Activated naive CD4-positive, alpha-beta T cell treated with anti-CD3 and anti-CD28 coated beads, Interleukin-2, amount 10 ng/mL, durations not matched to agents 7 days and 5 days (primary cell): ENCODE measurements at regions not wholly inside any gene's neighbourhood (a gene's known extent, or its start where the extent isn't known, plus 50 kb on each side); places are given as distances from the start of the nearest gene placed in this dataset.
"Not testable (repeated sequence)": the region's sequence is repeated elsewhere in the genome, so short reads cannot be mapped to it uniquely, and the experiment has no call there.

Source experiments
- CTCF ChIA-PET: fragments of 350-600 bp; sonication (Branson Sonifier 250); formaldehyde crosslinking; loops from one replicate; lab custom pipeline; 2021; ENCODE audit warnings: antibody characterized with exemption; lab: Charles Lee
- DNase-seq: peaks from one replicate; pipeline ENCODE4 v3.0.0-alpha.2; 2020
- H3K27ac Mint-ChIP-seq: one replicate; pipeline ENCODE4 v1.8.0; 2021; ENCODE audit warnings: mild to moderate bottlenecking, moderate library complexity, mixed read lengths
- H3K27me3 Mint-ChIP-seq: one replicate; pipeline ENCODE4 v1.8.0; 2021; ENCODE audit warnings: mild to moderate bottlenecking, mixed read lengths
- H3K36me3 Mint-ChIP-seq: one replicate; pipeline ENCODE4 v1.8.0; 2021; ENCODE audit warnings: mixed read lengths
- H3K4me1 Mint-ChIP-seq: one replicate; pipeline ENCODE4 v1.8.0; 2021; ENCODE audit warnings: mixed read lengths
- H3K4me3 Mint-ChIP-seq: one replicate; pipeline ENCODE4 v1.8.0; 2021; ENCODE audit warnings: mild to moderate bottlenecking, moderate library complexity, mixed read lengths
- H3K9me3 Mint-ChIP-seq: one replicate; pipeline ENCODE4 v1.8.0; 2021; ENCODE audit warnings: mixed read lengths

DNA sequence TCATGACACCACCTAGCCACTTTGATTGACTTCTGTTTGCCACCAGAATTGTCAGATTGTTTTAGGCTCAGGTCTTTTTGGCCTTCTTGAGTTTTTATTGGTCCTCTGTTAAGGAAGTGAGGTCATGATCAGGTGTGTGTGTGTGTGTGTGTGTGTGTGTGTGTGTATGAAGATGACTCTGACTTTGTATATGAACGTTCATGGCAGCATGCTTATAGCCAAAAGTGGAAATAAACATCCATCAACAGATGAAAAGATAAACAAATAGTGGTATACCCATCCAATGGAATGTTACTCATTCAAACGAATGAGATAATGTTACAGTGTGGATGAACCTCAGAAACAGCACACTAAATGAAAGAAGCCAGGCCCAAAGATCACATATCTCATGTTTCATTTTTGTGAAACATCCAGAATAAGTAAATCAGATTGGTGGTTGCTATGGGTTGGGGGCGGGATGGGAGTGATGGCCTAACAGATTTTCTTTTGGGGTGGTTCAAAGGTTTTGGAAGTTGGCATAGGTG is 258.6 kb downstream of the KTN1 start:
- CTCF ChIA-PET, result no interaction called here
- no peaks in the 10 kb centered on the region for H3K9me3 Mint-ChIP-seq
- H3K4me1 Mint-ChIP-seq, result no peaks in the 10 kb centered on the region
- H3K27me3 Mint-ChIP-seq, result peaks cover 14% of the 10 kb centered on the region
- no peak overlapping the region for H3K4me3 Mint-ChIP-seq
- no peak overlapping the region for H3K27ac Mint-ChIP-seq
- DNase-seq, result no peak
- H3K36me3 Mint-ChIP-seq, result no peaks in the 10 kb centered on the region

DNA sequence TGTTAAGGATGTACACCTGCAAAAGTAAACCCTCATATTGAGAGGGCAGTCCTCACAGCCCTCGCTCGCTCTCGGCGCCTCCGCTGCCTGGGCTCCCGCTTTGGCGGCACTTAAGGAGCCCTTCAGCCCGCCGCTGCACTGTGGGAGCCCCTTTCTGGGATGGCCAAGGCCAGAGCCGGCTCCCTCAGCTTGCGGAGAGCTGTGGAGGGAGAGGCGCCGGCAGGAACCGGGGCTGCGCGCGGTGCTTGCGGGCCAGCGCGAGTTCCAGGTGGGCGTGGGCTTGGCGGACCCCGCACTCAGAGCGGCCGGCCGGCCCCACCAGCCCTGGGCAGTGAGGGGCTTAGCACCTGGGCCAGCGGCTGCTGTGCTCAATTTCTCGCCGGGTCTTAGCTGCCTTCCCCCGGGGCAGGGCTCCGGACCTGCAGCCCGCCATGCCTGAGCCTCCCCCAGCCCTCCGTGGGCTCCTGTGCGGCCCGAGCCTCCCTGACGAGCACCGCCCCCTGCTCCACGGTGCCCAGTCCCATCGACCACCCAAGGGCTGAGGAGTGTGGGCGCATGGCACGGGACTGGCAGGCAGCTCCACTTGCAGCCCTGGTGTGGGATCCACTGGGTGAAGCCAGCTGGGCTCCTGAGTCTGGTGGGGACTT is 259.4 kb downstream of the KTN1 start:
- H3K27ac Mint-ChIP-seq, H3K36me3 Mint-ChIP-seq, H3K4me1 Mint-ChIP-seq, H3K4me3 Mint-ChIP-seq, DNase-seq, H3K9me3 Mint-ChIP-seq, CTCF ChIA-PET: not testable (repeated sequence)
- H3K27me3 Mint-ChIP-seq, result peaks cover 14% of the 10 kb centered on the region

DNA sequence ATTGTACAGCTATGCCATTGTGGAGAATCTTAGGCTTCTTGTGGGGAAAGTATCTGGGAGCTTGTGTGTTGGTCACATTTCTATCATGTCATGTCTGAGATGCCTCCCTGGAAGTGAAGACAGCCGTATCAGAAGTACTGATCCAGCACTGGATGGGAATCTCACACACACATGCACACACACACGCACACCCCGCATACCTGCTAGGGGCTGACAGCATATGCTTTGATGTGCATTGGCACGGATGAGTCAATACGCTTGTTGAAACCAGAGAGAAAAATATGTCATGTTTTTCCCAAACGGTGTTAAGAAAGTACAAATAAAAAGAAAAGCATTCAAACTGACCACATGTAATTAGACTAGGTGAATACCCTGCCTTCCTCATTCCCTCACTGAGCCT is 260.8 kb downstream of the KTN1 start:
- Mint-ChIP-seq H3K4me3 (no peak overlapping the region), H3K4me1 (no peaks in the 10 kb centered on the region), H3K27ac (no peak overlapping the region), H3K36me3 (no peaks in the 10 kb centered on the region), H3K27me3 (peaks cover 14% of the 10 kb centered on the region), H3K9me3 (no peaks in the 10 kb centered on the region)
- CTCF ChIA-PET, result no interaction called here
- no peak for DNase-seq

DNA sequence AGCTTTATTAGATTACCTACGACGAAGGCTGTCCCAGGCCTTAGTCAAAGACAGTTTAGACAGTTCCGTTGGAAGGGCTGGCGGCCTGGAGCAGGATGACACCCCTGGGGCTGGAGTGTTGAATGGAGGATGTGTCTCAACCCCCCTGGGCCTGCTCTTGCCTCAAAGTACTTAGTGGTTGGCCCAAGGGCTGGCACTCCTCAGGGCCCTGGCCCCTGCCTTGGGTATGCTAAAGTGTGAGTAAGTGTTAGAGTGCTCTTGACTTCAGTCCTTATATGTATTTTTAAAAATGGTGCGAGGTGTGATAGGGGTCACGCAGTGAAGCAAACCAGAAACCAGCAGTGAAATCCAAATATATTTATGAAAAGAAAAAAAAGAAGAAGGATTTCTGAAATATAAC is 261.6 kb downstream of the KTN1 start:
- CTCF ChIA-PET, result no interaction called here
- no peaks in the 10 kb centered on the region for H3K36me3 Mint-ChIP-seq
- no peak overlapping the region for H3K27ac Mint-ChIP-seq
- H3K9me3 Mint-ChIP-seq, result no peaks in the 10 kb centered on the region
- peaks cover 8% of the 10 kb centered on the region for H3K27me3 Mint-ChIP-seq
- no peaks in the 10 kb centered on the region for H3K4me1 Mint-ChIP-seq
- no peak overlapping the region for H3K4me3 Mint-ChIP-seq
- no peak for DNase-seq

DNA sequence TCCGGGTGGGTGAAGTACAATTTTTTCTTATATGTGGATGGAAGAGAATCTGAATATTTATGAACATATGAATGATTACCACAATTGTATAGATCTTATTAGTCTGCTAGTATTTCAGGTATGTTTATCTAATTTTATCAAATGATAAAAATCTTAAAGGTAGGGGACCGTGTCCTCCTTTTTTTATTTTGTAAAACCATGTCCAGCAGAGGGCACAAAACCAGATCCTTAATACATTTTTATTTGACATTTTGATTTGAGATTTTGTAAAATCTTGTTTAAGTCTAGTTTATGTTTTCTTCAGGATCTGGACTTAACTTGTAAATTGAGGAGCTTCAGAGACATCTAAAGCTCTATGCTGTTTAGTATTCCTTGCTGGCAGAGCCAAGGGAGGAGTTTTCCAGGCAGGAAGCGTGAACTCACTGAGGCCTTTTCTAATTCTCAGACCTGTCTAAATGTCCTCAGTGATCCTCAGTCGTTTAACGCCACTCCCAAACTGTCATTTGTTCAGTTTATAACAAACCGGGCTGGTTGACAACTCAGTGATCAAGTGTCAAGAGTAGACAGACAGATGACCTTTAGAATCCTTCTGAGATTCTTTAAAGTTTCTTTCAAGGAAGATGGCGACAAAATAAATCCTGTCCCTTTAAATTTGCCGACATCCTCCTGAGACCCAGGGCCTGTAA is 263.9 kb downstream of the KTN1 start:
- no peaks in the 10 kb centered on the region for H3K4me1 Mint-ChIP-seq
- H3K27ac Mint-ChIP-seq, result no peak overlapping the region
- no peaks in the 10 kb centered on the region for H3K36me3 Mint-ChIP-seq
- H3K4me3 Mint-ChIP-seq, result no peak overlapping the region
- no peaks in the 10 kb centered on the region for H3K9me3 Mint-ChIP-seq
- no peak for DNase-seq
- CTCF ChIA-PET, result no interaction called here
- no peaks in the 10 kb centered on the region for H3K27me3 Mint-ChIP-seq

DNA sequence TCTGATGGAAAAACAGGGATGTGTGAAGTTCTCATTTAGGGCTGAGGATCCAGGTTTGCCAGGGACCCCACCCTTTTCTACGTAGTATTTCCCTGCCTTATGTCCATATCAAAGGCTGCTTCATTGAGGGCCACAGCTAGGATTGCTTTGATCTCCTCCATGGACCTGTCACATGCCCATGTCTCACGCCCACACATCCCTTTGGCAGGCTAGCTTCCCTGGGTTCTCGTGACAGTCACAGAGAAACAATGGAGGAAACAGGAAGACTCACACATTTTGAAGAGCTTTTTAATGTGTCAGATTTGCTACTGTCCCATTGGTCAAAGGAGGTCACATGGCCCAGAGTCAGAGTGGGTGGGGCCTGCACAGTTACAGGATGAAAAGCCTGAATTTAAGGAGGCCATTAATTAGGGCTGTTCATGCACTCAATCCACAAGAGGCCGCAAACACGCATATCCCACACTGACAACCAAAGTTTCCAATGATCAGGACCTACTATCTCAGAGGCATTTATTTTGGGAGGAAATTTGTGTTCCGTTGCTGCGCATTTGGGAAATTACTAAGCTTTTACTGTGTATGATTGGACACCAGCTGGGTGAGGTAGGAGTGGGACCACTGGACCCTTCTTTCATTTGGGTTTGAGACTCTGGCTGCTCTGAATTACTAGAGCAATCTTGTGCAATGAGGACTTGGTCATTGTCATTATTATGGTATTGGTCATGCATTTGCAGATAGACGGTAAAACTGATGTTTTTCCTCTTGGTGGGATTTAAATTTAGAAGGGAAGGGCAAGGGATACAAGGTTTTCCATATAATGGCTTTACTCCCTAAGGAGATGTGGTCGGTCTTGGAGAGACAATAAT is 266.2 kb downstream of the KTN1 start:
- no peak for DNase-seq
- Mint-ChIP-seq H3K27ac (no peak overlapping the region), H3K27me3 (no peaks in the 10 kb centered on the region), H3K36me3 (no peaks in the 10 kb centered on the region), H3K9me3 (no peaks in the 10 kb centered on the region), H3K4me1 (no peaks in the 10 kb centered on the region), H3K4me3 (no peak overlapping the region)
- CTCF ChIA-PET, result no interaction called here

DNA sequence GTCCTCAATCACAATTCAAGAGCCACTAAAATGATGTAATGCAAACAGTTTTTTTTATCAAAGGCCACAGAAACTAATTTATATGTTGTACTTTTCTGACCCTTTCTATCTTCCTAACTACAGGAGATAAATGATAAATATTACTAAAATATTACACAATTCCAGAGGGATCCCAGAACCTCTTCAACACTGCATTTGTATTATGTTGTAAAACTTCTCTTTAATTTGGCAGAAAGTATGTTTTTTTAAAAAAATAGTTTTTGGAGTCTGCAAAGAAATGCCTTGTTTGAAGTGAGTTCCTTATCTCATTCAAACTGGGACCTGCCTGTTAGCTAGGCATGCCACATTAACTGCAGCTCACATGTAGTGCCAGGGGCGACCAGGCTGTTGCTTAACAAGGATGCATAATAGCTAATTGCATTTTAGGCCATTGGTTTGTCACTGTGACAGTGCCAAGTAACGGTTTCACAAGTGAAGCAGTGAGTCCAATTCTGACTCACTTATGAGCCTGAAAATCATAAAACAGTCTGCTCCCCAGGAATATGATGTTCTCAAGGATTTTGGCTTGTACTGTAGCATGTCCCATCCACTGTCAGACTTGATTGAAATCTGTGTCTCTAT is 266.9 kb downstream of the KTN1 start:
- CTCF ChIA-PET, result no interaction called here
- Mint-ChIP-seq H3K36me3 (no peaks in the 10 kb centered on the region), H3K4me3 (no peak overlapping the region), H3K9me3 (no peaks in the 10 kb centered on the region), H3K27ac (no peak overlapping the region), H3K27me3 (no peaks in the 10 kb centered on the region), H3K4me1 (no peaks in the 10 kb centered on the region)
- DNase-seq, result no peak

DNA sequence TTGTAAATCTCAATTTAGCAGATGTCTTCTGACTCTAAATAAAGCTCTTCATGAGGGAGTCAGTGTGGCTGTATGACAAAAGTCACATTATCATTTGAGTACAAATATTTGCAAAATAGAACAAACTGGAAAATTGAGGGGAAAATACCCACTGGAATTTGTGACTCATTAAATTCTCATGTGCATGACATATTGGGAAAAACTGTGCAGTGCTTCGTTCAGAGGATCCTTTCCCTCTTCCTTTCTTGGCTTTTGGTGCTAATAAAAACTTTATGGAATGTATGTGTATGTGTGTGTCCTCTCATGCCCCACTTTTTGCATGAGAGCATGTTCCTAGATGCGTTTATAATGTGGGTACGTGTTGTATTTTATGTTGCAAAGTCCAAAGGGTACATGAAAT is 267.8 kb downstream of the KTN1 start:
- DNase-seq, result no peak
- CTCF ChIA-PET, result no interaction called here
- Mint-ChIP-seq H3K36me3 (no peaks in the 10 kb centered on the region), H3K9me3 (no peaks in the 10 kb centered on the region), H3K4me3 (no peak overlapping the region), H3K4me1 (no peaks in the 10 kb centered on the region), H3K27me3 (no peaks in the 10 kb centered on the region), H3K27ac (no peak overlapping the region)

DNA sequence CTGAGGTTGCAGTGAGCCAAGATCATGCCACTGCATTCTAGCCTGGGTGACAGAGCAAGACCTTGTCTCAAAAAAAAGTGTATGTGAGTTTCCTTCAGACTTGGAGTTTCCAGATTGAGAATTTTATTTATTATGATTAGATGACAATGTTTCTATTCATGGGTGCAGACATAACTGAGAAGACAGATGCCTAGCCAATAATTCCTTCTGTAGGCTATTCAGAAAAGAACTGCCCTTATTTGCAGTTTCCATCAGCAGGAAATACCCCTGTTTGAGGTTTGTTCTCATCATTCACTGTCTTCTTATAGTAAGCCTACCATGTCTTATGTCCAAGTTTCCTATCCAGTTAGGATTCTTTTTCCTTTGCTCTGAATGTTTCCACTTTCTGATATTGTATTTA is 269.0 kb downstream of the KTN1 start:
- Mint-ChIP-seq H3K4me1 (no peaks in the 10 kb centered on the region), H3K36me3 (no peaks in the 10 kb centered on the region), H3K4me3 (no peak overlapping the region), H3K27ac (no peak overlapping the region), H3K9me3 (no peaks in the 10 kb centered on the region), H3K27me3 (no peaks in the 10 kb centered on the region)
- DNase-seq, result no peak
- CTCF ChIA-PET, result no interaction called here

DNA sequence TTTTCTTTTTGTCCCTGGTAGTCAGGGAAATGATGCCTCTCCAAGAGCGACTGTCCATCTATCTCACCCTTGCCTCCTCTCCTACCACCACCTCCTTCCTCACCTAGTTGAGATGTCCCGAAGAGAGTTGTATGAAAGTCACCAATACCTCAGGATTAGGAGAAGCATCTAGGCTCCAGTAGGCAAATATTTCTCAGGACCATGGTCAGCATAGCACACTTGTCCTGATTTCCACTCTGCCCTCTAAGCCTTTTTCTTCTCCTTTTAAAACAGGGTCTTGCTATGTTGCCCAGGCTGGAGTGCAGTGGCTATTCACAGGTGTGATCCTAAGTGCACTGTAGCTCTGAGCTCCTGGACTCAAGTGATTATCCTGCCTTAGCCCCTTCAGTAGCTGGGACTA is 268.4 kb upstream of the PELI2 start:
- H3K9me3 Mint-ChIP-seq, result no peaks in the 10 kb centered on the region
- H3K4me1 Mint-ChIP-seq, result no peaks in the 10 kb centered on the region
- no peak for DNase-seq
- no peaks in the 10 kb centered on the region for H3K27me3 Mint-ChIP-seq
- H3K36me3 Mint-ChIP-seq, result no peaks in the 10 kb centered on the region
- no peak overlapping the region for H3K4me3 Mint-ChIP-seq
- H3K27ac Mint-ChIP-seq, result no peak overlapping the region
- CTCF ChIA-PET, result interaction anchor here (1.4 kb wide), 1 partner anchor 120 kb away, joined by 3 read pairs; no protein-coding TSS in a partner anchor

DNA sequence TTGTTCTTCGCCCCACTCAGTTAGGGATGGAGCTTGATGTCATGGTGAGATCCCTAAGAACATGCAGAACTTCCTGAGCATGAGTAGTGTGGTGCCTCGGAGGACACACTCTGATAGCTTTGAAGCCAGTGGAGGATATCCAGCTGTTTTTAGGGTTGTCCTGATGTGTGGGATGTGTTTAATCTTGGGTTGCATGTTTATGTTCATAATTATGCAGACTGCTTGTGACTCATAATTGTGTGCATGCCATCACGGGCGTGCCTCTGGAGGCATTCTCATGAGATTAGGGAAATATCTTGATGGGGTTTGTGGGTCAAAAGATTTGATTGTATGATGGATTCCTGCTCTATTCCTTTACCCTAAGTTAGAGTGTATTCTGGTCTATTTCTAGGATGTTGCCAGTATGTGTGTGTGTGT is 267.4 kb upstream of the PELI2 start:
- CTCF ChIA-PET, result interaction anchor here (1.4 kb wide), 1 partner anchor 121 kb away, joined by 3 read pairs; no protein-coding TSS in a partner anchor
- no peak overlapping the region for H3K27ac Mint-ChIP-seq
- no peak overlapping the region for H3K4me3 Mint-ChIP-seq
- no peaks in the 10 kb centered on the region for H3K36me3 Mint-ChIP-seq
- H3K9me3 Mint-ChIP-seq, result no peaks in the 10 kb centered on the region
- no peaks in the 10 kb centered on the region for H3K4me1 Mint-ChIP-seq
- no peaks in the 10 kb centered on the region for H3K27me3 Mint-ChIP-seq
- DNase-seq, result no peak

DNA sequence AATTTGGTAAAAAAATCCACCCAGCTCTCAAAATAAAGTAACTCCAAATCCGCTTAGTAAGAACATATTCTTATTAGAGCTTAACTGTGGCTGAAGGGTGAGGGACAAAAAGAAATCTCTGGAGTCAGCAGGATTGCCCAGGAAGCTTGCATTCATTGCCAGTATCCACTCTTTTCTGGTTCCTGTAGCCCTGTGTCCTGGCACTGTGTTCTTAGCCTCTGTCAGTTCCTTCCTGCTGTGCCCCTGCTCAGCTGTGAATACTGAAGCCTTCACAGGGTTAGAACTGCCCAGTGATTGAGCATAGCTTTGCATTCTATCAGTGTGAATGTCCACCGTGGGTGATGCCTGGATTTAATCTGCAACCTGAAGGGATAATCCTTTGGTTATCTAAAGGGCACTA is 266.9 kb upstream of the PELI2 start:
- no peaks in the 10 kb centered on the region for H3K27me3 Mint-ChIP-seq
- H3K27ac Mint-ChIP-seq, result no peak overlapping the region
- DNase-seq, result no peak
- H3K9me3 Mint-ChIP-seq, result no peaks in the 10 kb centered on the region
- CTCF ChIA-PET, result no interaction called here
- no peaks in the 10 kb centered on the region for H3K36me3 Mint-ChIP-seq
- no peaks in the 10 kb centered on the region for H3K4me1 Mint-ChIP-seq
- no peak overlapping the region for H3K4me3 Mint-ChIP-seq

DNA sequence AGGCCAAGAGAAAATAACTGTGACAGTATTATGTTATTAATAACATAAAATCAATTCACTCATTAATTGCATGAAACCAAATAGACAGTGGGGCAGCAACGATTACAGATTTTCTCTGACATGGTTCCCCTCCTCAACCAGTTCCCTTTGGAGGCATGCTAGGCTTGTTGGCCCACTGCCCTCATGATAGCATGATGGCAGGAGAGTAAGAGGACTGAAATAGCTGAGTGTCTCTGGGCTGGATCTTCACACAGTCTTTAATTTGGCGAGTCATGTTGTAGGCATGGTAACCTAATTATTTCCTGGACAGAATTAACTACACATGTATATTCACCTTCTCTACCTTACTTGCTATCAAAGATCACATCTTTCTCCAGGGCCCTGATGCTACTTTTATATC is 266.2 kb upstream of the PELI2 start:
- Mint-ChIP-seq H3K4me1 (no peaks in the 10 kb centered on the region), H3K9me3 (no peaks in the 10 kb centered on the region), H3K36me3 (no peaks in the 10 kb centered on the region), H3K4me3 (no peak overlapping the region), H3K27me3 (no peaks in the 10 kb centered on the region), H3K27ac (no peak overlapping the region)
- CTCF ChIA-PET, result no interaction called here
- DNase-seq, result no peak

DNA sequence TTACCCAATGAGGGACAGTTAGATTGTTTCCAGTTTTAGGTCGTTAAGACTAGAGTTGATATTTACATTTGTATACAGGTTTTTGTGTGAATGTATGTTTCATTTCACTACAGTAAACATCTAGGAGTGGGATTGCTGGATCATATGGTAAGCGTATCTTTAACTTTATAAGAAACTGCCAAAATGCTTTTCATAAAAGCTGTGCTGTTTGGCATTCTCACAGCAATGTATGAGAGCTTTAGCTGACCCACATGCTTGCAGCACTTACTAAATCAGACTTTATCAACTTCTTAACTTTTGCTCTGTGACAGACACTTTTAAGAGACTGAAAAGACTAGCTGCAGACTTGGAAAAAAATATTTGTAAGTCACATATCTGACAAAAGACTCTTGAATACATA is 262.5 kb upstream of the PELI2 start:
- Mint-ChIP-seq H3K27me3 (no peaks in the 10 kb centered on the region), H3K36me3 (peaks cover 3% of the 10 kb centered on the region), H3K4me1 (no peaks in the 10 kb centered on the region), H3K27ac (no peak overlapping the region), H3K4me3 (no peak overlapping the region), H3K9me3 (peaks cover 15% of the 10 kb centered on the region)
- DNase-seq, result no peak
- CTCF ChIA-PET, result no interaction called here
